WTC11 (cell line): ENCODE measurements at regions not wholly inside any gene's neighbourhood (a gene's known extent, or its start where the extent isn't known, plus 50 kb on each side); places are given as distances from the start of the nearest gene placed in this dataset.

Source experiments
- ATAC-seq: fragments of 200-7000 bp; cut with Tn5 transposase; 2 replicates; pipeline ENCODE4 v1.10.0; 2021; ENCODE audit warnings: mild to moderate bottlenecking, moderate library complexity
- CTCF ChIA-PET: fragments of 300-600 bp; sonication (Branson Sonifier 250); formaldehyde crosslinking; loops from one replicate; lab custom pipeline; 2021; ENCODE audit warnings: antibody characterized with exemption; lab: Charles Lee
- POLR2A ChIA-PET: fragments of 350-600 bp; sonication (Branson Sonifier 250); formaldehyde crosslinking; loops from one replicate; lab custom pipeline; 2021; ENCODE audit warnings: antibody characterized with exemption; lab: Charles Lee
- DNase-seq: peaks from one replicate; pipeline ENCODE4 v3.0.0; 2021; ENCODE audit warnings: low spot score
- H3K27ac Mint-ChIP-seq: 2 replicates; pipeline ENCODE4 v1.8.0; 2021; ENCODE audit warnings: mixed read lengths
- H3K27me3 Mint-ChIP-seq: 2 replicates; pipeline ENCODE4 v1.8.0; 2021; ENCODE audit warnings: low read depth, mild to moderate bottlenecking, moderate library complexity, mixed read lengths
- H3K36me3 Mint-ChIP-seq: 2 replicates; pipeline ENCODE4 v1.8.0; 2021; ENCODE audit warnings: mixed read lengths
- H3K4me1 Mint-ChIP-seq: 2 replicates; pipeline ENCODE4 v1.8.0; 2022; ENCODE audit warnings: mixed read lengths
- H3K4me3 Mint-ChIP-seq: 2 replicates; pipeline ENCODE4 v1.8.0; 2021; ENCODE audit warnings: mild to moderate bottlenecking, moderate library complexity, mixed read lengths
- H3K9me3 Mint-ChIP-seq: 2 replicates; pipeline ENCODE4 v1.8.0; 2021; ENCODE audit warnings: mixed read lengths
- ATF1 ChIP-seq: sonication (generic); formaldehyde crosslinking; IDR thresholded peaks from 2 replicates; pipeline ENCODE4 v1.8.1; 2023; ENCODE audit warnings: mild to moderate bottlenecking, moderate library complexity, missing genetic modification reagents
- ESRRA ChIP-seq: sonication (generic); formaldehyde crosslinking; IDR thresholded peaks from 2 replicates; pipeline ENCODE4 v1.8.1; 2022; ENCODE audit warnings: mild to moderate bottlenecking, missing genetic modification reagents, borderline replicate concordance
- FOXJ3 ChIP-seq: sonication (generic); formaldehyde crosslinking; IDR thresholded peaks from 2 replicates; pipeline ENCODE4 v1.9.0; 2021; ENCODE audit warnings: missing genetic modification reagents, mild to moderate bottlenecking, borderline replicate concordance
- GABPB1 ChIP-seq: sonication (generic); formaldehyde crosslinking; IDR thresholded peaks from 2 replicates; pipeline ENCODE4 v1.8.1; 2023; ENCODE audit warnings: mild to moderate bottlenecking, missing genetic modification reagents
- HMGA2 ChIP-seq: fragments of 250-450 bp; sonication (Bioruptor Pico); IDR thresholded peaks from 2 replicates; pipeline ENCODE4 v1.4.0; 2021; ENCODE audit warnings: mild to moderate bottlenecking, moderate library complexity
- MXD4 ChIP-seq: fragments of 250-450 bp; sonication (Bioruptor Pico); IDR thresholded peaks from 2 replicates; pipeline ENCODE4 v1.8.0; 2021; ENCODE audit warnings: mild to moderate bottlenecking, moderate library complexity, borderline replicate concordance
- NFYB ChIP-seq: sonication (generic); formaldehyde crosslinking; conservative IDR thresholded peaks from 2 replicates; pipeline ENCODE4 v1.8.0; 2022; ENCODE audit warnings: low read depth, missing genetic modification reagents
- NR1H2 ChIP-seq: sonication (generic); formaldehyde crosslinking; IDR thresholded peaks from 2 replicates; pipeline ENCODE4 v1.9.0; 2021; ENCODE audit warnings: mild to moderate bottlenecking, moderate library complexity, missing genetic modification reagents
- TEAD4 ChIP-seq: sonication (generic); formaldehyde crosslinking; IDR thresholded peaks from 2 replicates; pipeline ENCODE4 v1.8.0; 2022; ENCODE audit warnings: mild to moderate bottlenecking, missing genetic modification reagents
- ZNF138 ChIP-seq: sonication (generic); formaldehyde crosslinking; conservative IDR thresholded peaks from 2 replicates; pipeline ENCODE4 v1.8.1; 2022; ENCODE audit warnings: mild to moderate bottlenecking, moderate library complexity, missing genetic modification reagents
- ZNF219 ChIP-seq: sonication (generic); formaldehyde crosslinking; IDR thresholded peaks from 2 replicates; pipeline ENCODE4 v1.8.0; 2023; ENCODE audit warnings: missing genetic modification reagents, mild to moderate bottlenecking, borderline replicate concordance
- ZNF263 ChIP-seq: sonication (generic); formaldehyde crosslinking; IDR thresholded peaks from 2 replicates; pipeline ENCODE4 v1.8.1; 2022; ENCODE audit warnings: low read depth, mild to moderate bottlenecking, moderate library complexity, missing genetic modification reagents
- ZNF416 ChIP-seq: fragments of 250-450 bp; sonication (Bioruptor Pico); IDR thresholded peaks from 2 replicates; pipeline ENCODE4 v1.9.0; 2021; ENCODE audit warnings: mild to moderate bottlenecking, inconsistent platforms
- ZNF671 ChIP-seq: fragments of 250-450 bp; sonication (Bioruptor Pico); IDR thresholded peaks from 2 replicates; pipeline ENCODE4 v1.8.0; 2021; ENCODE audit warnings: mild to moderate bottlenecking
- TF ChIP-seq, protein P1 (sequence below): sonication (generic); formaldehyde crosslinking; IDR thresholded peaks from 2 replicates; pipeline ENCODE4 v1.8.0; 2022; ENCODE audit warnings: missing genetic modification reagents
- TF ChIP-seq, protein P2 (sequence below): fragments of 250-450 bp; sonication (Bioruptor Pico); IDR thresholded peaks from 2 replicates; pipeline ENCODE4 v1.9.0; 2021; ENCODE audit warnings: mild to moderate bottlenecking
- TF ChIP-seq, protein P3 (sequence below): sonication (generic); formaldehyde crosslinking; IDR thresholded peaks from 2 replicates; pipeline ENCODE4 v1.8.1; 2023; ENCODE audit warnings: mild to moderate bottlenecking, missing genetic modification reagents, moderate library complexity
- TF ChIP-seq, protein P4 (sequence below): sonication (generic); formaldehyde crosslinking; IDR thresholded peaks from 2 replicates; pipeline ENCODE4 v1.8.1; 2023; ENCODE audit warnings: mild to moderate bottlenecking, moderate library complexity, missing genetic modification reagents
- TF ChIP-seq, protein P5 (sequence below): fragments of 250-450 bp; sonication (Bioruptor Pico); conservative IDR thresholded peaks from 2 replicates; pipeline ENCODE4 v1.9.0; 2021; ENCODE audit warnings: mild to moderate bottlenecking
- TF ChIP-seq, protein P6 (sequence below): fragments of 200-600 bp; IDR thresholded peaks from 2 replicates; pipeline ENCODE4 v1.8.0; 2022; ENCODE audit warnings: antibody characterized with exemption

DNA sequence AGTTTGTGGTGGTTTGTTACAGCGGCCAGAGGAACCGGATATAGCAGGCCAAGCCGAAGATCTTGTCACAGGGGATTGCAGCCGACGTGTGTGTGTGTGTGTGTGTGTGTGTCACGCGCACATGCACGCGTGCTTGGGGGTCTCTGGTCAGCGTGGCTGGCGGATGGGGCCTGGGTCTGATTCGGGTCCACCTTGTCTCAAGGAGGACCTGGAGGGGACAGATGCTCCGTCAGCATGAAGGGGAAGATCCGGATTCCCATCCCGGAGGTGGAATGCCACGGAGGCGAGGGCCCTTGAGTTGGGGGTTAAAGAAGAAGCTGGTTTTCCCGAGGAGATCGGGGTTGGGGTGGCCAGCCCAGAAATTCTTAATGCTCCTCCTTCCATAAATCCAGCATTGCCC, 1237.8 kb downstream of the BRD1 start:
- H3K27ac Mint-ChIP-seq: no peak overlapping the region
- H3K4me3 Mint-ChIP-seq: no peak overlapping the region
- ChIA-PET POLR2A (no interaction called here), CTCF (no interaction called here)
- ATAC-seq: no peak
- TF ChIP-seq, protein P1, sequence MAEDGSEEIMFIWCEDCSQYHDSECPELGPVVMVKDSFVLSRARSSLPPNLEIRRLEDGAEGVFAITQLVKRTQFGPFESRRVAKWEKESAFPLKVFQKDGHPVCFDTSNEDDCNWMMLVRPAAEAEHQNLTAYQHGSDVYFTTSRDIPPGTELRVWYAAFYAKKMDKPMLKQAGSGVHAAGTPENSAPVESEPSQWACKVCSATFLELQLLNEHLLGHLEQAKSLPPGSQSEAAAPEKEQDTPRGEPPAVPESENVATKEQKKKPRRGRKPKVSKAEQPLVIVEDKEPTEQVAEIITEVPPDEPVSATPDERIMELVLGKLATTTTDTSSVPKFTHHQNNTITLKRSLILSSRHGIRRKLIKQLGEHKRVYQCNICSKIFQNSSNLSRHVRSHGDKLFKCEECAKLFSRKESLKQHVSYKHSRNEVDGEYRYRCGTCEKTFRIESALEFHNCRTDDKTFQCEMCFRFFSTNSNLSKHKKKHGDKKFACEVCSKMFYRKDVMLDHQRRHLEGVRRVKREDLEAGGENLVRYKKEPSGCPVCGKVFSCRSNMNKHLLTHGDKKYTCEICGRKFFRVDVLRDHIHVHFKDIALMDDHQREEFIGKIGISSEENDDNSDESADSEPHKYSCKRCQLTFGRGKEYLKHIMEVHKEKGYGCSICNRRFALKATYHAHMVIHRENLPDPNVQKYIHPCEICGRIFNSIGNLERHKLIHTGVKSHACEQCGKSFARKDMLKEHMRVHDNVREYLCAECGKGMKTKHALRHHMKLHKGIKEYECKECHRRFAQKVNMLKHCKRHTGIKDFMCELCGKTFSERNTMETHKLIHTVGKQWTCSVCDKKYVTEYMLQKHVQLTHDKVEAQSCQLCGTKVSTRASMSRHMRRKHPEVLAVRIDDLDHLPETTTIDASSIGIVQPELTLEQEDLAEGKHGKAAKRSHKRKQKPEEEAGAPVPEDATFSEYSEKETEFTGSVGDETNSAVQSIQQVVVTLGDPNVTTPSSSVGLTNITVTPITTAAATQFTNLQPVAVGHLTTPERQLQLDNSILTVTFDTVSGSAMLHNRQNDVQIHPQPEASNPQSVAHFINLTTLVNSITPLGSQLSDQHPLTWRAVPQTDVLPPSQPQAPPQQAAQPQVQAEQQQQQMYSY: no peak
- no peaks in the 10 kb centered on the region for H3K36me3 Mint-ChIP-seq
- DNase-seq: no peak
- no peaks in the 10 kb centered on the region for H3K4me1 Mint-ChIP-seq
- no peaks in the 10 kb centered on the region for H3K27me3 Mint-ChIP-seq
- H3K9me3 Mint-ChIP-seq: no peaks in the 10 kb centered on the region

DNA sequence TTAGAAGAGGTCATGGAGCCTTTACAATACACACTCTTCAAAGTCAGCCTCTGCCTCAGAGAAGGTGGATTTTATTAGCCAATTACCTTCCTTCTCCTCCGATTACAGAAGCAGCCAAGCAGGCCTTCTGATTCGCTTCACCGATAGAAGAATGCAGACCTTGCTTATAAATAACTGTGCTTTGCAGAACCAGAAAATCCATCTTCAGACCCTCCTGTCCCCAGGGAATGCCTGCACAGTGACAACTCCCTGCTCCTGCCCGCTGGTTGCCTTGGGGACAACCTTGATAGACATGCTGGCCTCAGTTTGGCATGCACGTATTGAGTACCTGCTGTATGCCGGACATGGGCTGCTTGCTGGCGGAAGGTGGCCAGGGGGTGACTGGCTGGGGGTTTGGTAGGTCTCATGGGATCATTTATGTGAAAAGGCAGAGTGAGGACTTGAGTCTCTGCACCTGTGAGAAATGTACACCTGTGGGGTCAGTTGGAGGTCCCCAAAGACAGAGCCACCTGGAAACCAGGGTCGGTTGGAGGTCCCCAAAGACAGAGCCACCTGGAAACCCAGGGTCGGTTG, 1238.7 kb downstream of the BRD1 start:
- ATAC-seq: no peak
- POLR2A ChIA-PET: no interaction called here
- Mint-ChIP-seq H3K27me3 (no peaks in the 10 kb centered on the region), H3K36me3 (no peaks in the 10 kb centered on the region), H3K9me3 (no peaks in the 10 kb centered on the region), H3K4me3 (no peak overlapping the region), H3K27ac (no peak overlapping the region), H3K4me1 (no peaks in the 10 kb centered on the region)
- CTCF ChIA-PET: no interaction called here
- TF ChIP-seq NFYB (CRISPR knock-in tag): no peak
- TF ChIP-seq, protein P2, sequence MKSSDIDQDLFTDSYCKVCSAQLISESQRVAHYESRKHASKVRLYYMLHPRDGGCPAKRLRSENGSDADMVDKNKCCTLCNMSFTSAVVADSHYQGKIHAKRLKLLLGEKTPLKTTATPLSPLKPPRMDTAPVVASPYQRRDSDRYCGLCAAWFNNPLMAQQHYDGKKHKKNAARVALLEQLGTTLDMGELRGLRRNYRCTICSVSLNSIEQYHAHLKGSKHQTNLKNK (CRISPR knock-in tag): no peak
- TF ChIP-seq HMGA2 (CRISPR knock-in tag): no peak
- TF ChIP-seq GABPB1 (CRISPR knock-in tag): no peak
- no peak for TF ChIP-seq ZNF219 (CRISPR knock-in tag)
- no peak for TF ChIP-seq MXD4 (CRISPR knock-in tag)
- TF ChIP-seq ZNF671 (CRISPR knock-in tag): no peak
- no peak for TF ChIP-seq ZNF263 (CRISPR knock-in tag)
- no peak for TF ChIP-seq NR1H2
- TF ChIP-seq, protein P3, sequence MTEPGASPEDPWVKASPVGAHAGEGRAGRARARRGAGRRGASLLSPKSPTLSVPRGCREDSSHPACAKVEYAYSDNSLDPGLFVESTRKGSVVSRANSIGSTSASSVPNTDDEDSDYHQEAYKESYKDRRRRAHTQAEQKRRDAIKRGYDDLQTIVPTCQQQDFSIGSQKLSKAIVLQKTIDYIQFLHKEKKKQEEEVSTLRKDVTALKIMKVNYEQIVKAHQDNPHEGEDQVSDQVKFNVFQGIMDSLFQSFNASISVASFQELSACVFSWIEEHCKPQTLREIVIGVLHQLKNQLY (CRISPR knock-in tag): no peak
- TF ChIP-seq FOXJ3 (CRISPR knock-in tag): no peak
- TF ChIP-seq, protein P4, sequence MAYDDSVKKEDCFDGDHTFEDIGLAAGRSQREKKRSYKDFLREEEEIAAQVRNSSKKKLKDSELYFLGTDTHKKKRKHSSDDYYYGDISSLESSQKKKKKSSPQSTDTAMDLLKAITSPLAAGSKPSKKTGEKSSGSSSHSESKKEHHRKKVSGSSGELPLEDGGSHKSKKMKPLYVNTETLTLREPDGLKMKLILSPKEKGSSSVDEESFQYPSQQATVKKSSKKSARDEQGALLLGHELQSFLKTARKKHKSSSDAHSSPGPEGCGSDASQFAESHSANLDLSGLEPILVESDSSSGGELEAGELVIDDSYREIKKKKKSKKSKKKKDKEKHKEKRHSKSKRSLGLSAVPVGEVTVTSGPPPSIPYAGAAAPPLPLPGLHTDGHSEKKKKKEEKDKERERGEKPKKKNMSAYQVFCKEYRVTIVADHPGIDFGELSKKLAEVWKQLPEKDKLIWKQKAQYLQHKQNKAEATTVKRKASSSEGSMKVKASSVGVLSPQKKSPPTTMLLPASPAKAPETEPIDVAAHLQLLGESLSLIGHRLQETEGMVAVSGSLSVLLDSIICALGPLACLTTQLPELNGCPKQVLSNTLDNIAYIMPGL: no peak
- TF ChIP-seq ATF1 (CRISPR knock-in tag): no peak
- no peak for TF ChIP-seq ESRRA
- TF ChIP-seq, protein P5, sequence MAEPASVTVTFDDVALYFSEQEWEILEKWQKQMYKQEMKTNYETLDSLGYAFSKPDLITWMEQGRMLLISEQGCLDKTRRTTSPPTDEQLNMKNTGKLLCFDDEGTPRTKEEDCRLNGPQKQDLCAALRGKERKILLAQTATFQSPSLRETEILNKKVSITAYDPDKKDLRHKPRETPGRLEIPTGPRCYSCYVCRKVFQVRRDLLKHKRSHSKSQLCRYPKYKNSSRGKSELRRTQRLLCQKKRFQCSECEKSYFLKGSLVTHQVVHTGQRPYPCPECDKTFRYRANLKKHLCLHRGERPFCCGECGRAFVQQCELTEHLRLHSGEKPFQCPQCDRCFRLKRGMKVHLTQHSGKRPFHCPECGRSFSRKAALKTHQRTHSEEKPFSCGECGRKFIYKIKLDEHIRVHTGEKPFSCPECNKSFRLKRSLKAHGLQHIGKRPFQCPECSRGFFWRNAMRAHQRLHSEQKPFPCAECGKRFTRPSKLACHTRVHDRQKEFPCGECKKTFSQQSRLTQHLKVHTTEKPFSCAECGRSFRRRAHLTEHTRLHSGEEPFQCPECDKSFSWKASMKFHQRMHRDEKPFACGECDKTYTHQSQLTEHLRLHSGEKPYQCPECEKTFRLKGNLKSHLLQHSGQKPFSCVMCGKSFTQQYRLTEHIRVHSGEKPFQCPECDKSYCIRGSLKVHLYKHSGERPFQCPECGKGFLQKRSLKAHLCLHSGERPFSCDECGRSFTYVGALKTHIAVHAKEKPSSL: no peak
- no peak for TF ChIP-seq ZNF138 (CRISPR knock-in tag)
- TF ChIP-seq, protein P6, sequence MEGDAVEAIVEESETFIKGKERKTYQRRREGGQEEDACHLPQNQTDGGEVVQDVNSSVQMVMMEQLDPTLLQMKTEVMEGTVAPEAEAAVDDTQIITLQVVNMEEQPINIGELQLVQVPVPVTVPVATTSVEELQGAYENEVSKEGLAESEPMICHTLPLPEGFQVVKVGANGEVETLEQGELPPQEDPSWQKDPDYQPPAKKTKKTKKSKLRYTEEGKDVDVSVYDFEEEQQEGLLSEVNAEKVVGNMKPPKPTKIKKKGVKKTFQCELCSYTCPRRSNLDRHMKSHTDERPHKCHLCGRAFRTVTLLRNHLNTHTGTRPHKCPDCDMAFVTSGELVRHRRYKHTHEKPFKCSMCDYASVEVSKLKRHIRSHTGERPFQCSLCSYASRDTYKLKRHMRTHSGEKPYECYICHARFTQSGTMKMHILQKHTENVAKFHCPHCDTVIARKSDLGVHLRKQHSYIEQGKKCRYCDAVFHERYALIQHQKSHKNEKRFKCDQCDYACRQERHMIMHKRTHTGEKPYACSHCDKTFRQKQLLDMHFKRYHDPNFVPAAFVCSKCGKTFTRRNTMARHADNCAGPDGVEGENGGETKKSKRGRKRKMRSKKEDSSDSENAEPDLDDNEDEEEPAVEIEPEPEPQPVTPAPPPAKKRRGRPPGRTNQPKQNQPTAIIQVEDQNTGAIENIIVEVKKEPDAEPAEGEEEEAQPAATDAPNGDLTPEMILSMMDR: no peak
- no peak for TF ChIP-seq ZNF416 (CRISPR knock-in tag)
- TF ChIP-seq TEAD4: no peak
- DNase-seq: no peak
